Amniotic epithelial cell (primary cell): ENCODE measurements at regions not wholly inside any gene's neighbourhood (a gene's known extent, or its start where the extent isn't known, plus 50 kb on each side); places are given as distances from the start of the nearest gene placed in this dataset.

ENCODE experiments used
- DNase-seq: peaks from one replicate; pipeline ENCODE4 v3.0.0-alpha.2; 2010; ENCODE audit warnings: low read depth

- DNase-seq: no peak
Measured at GRCh38 chr1:162921311-162921710, 60.3 kb upstream of the CCDC190 start.

- DNase-seq: no peak
Measured at GRCh38 chr1:162919034-162919433, 58.1 kb upstream of the CCDC190 start.

DNA sequence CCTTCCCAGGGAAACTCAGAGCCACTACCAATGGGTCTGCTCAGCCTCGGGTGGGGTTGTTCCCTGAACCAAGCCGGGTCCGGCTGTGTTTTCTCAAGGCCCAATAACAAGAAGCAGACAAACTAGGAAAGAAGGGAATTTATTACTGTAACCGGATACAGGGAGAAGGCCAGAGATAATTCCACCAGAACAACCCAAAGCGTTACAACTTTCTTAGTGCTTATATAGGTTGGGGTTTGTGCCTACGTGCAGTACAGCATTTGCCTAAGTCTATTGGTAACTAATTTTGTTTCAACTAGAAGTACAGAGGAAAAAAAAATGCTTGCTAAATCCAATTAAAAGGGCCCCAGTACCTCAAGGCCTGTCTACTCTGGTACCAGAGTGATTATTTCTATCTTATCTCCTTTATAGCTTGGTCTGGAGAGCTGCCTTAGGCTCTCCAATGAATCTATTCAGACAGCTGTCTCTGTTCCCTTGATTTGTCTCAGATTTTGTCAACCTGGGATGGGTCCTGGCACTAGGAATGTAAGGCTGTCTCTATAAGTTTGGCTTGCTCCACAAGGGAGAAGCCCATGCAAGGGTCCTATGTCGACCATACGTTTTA lies 57.3 kb upstream of the CCDC190 start:
- DNase-seq: peak; percentile 19

DNA sequence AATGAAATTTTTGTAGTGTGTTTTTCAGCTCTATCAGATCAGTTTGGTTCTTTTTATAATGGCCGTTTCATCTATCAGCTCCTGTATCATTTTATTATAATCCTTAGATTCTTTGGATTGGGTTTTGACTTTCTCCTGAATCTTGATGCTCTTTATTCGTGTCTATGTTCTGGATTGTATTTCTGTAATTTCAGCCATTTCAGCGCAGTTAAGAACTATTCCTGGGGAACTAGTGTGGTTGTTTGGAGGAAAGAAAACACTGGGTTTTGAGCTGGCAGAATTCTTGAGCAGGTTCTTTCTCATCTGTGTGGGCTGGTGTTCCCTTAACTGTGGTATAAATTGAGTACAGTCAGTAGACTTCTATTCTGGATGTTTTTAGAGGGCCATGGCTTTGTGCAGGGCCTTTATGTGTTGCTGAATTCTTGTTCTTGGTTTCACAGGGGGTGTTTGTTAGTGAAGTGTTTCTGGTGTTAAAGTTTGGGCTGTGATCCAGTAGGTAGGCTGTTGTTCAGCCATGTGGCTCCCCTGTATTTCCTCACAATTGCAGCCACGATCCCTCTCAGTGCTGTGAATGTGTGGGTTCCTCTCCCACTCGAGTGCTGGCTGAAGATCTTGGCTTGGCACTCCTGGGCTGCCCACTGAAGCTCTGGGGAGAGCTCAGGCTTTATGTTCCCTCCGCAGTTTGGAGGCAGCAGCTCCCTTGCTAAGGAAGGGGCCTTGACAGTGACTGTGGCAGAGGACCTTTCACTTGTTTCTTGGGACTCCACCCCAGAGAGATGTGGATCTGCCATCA lies 56.0 kb upstream of the CCDC190 start:
- peak; percentile 46 for DNase-seq

DNA sequence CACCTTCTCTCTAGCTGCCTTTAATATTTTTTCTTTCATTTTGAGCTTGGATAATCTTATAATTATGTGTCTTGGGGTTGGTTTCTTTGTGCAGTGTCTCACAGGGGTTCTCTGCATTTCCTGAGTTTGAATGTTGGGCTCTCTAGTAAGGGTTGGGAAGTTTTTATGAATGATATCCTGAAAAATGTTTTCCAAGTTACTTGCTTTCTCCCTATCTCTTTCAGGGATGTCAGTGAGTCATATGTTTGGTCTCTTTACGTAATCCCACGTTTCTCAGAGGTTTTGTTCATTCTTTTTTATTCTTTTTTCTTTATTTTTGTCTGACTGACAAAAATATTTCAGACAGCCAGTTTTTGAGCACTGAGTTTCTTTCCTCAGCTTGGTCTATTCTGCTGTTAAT lies 55.4 kb upstream of the CCDC190 start:
- peak; percentile 87 for DNase-seq

DNA sequence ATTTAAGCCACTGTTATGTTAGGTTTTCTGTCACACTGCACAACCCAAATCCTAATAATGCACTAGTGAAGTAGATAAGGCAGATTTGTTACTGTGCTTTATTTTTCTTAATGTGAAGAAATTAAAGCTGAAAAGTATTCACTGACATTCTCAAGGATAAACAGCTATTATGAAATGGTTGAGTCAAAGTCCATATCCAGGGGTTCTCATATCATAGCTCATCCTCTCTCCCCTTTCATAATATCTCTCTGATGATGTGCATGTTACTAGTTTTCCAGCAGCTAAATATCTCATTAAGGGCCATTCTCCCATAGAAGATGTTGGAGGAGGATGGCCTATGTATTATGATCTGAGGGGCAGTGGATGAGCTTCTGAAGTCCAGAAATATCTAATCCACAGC lies 53.6 kb upstream of the CCDC190 start:
- peak; percentile 68 for DNase-seq

DNA sequence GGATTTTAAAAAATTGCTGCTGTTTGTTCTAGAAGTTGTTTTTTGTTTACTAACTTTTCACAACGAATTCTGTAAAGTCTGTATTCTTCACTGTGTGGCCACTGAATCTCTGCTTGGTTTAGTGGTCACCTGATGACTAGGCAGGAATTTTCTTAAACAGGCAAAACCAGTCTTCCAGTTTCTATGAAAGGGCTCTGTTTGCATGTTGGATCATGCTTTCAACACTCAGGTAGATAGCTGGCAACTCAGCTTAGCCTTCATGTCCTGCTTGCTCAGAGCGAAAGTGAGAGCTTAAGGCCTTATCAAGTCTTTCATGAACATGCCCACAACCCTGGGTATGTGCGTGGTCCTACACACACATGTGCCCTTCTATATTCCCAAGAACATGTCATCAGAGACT lies 52.4 kb upstream of the CCDC190 start:
- DNase-seq: no peak

- DNase-seq: no peak
Measured at GRCh38 chr1:162912061-162912667, 51.2 kb upstream of the CCDC190 start.
